Astrocyte of the hippocampus (primary cell): ENCODE measurements at regions not wholly inside any gene's neighbourhood (a gene's known extent, or its start where the extent isn't known, plus 50 kb on each side); places are given as distances from the start of the nearest gene placed in this dataset.

Experiments used
- DNase-seq: peaks from one replicate; pipeline ENCODE4 v3.0.0; 2011; ENCODE audit warnings: low read depth, low spot score

- DNase-seq: peak; percentile 28
Measured at GRCh38 chr20:58111310-58112016, 117.0 kb downstream of the ANKRD60 start.

GRCh38 chr20:58109918-58110635 lies 118.4 kb downstream of the ANKRD60 start:
- no peak for DNase-seq

GRCh38 chr20:58109126-58109880 lies 119.2 kb downstream of the ANKRD60 start:
- peak; percentile 69 for DNase-seq

GRCh38 chr20:58107533-58107932 lies 120.9 kb downstream of the ANKRD60 start:
- no peak for DNase-seq

GRCh38 chr20:58106143-58106750 lies 122.2 kb downstream of the ANKRD60 start:
- peak; percentile 29 for DNase-seq

GRCh38 chr20:58103961-58104360 lies 124.5 kb downstream of the ANKRD60 start:
- no peak for DNase-seq

GRCh38 chr20:58103517-58103904 lies 124.9 kb downstream of the ANKRD60 start:
- no peak for DNase-seq

- peak; percentile 63 for DNase-seq
Measured at GRCh38 chr20:58102744-58103516, 125.5 kb downstream of the ANKRD60 start.

- DNase-seq: peak; percentile 84
Measured at GRCh38 chr20:58102261-58102660, 126.2 kb downstream of the ANKRD60 start.

GRCh38 chr20:58100731-58101356 lies 127.6 kb downstream of the ANKRD60 start:
- DNase-seq: no peak

- DNase-seq: no peak
Measured at GRCh38 chr20:58099956-58100730, 128.3 kb downstream of the ANKRD60 start.

- no peak for DNase-seq
Measured at GRCh38 chr20:58099291-58099935, 129.0 kb downstream of the ANKRD60 start.

- no peak for DNase-seq
Measured at GRCh38 chr20:58098571-58098970, 129.9 kb downstream of the ANKRD60 start.

GRCh38 chr20:58097943-58098342 lies 130.5 kb downstream of the ANKRD60 start:
- DNase-seq: no peak

- no peak for DNase-seq
Measured at GRCh38 chr20:58097429-58097828, 131.0 kb downstream of the ANKRD60 start.

GRCh38 chr20:58096880-58097423 lies 131.5 kb downstream of the ANKRD60 start:
- DNase-seq: no peak

GRCh38 chr20:58094698-58095097 lies 133.8 kb downstream of the ANKRD60 start:
- DNase-seq: no peak

- DNase-seq: no peak
Measured at GRCh38 chr20:58094160-58094559, 134.3 kb downstream of the ANKRD60 start.

GRCh38 chr20:58092871-58093270 lies 135.6 kb downstream of the ANKRD60 start:
- DNase-seq: no peak
